ENCODE measurements at regions not wholly inside any gene's neighbourhood (a gene's known extent, or its start where the extent isn't known, plus 50 kb on each side); places are given as distances from the start of the nearest gene placed in this dataset.

DNA sequence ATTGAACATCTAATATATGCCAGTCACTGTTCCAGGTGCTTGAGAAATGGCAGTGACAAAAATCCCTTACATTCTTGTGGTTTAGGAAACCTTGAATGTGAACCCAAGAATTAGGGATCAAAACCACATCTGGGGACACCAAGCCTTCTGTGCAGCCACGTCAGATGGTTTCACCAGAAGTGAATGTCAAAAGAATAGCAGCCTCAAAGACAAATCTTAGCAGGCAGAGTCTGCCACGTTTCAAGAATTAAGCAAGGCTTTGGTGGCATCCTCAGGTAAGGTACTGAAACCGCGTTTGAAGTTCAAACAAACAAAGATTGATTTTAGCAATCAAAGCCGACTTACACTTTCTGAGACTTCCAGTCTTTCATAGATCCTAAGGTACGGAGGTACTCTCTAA lies 225.5 kb upstream of the GNAI1 start:
- TF ChIP-seq POLR2AphosphoS5 (IDR thresholded peaks at IDR 0.05; ENCODE audit: low read depth, low read length) (no peak), POLR2A (IDR thresholded peaks at IDR 0.05; ENCODE audit: low read depth, low read length) (no peak)

Measured in GM12892 (cell line).